ENCODE measurements at regions not wholly inside any gene's neighbourhood (a gene's known extent, or its start where the extent isn't known, plus 50 kb on each side); places are given as distances from the start of the nearest gene placed in this dataset.

DNA sequence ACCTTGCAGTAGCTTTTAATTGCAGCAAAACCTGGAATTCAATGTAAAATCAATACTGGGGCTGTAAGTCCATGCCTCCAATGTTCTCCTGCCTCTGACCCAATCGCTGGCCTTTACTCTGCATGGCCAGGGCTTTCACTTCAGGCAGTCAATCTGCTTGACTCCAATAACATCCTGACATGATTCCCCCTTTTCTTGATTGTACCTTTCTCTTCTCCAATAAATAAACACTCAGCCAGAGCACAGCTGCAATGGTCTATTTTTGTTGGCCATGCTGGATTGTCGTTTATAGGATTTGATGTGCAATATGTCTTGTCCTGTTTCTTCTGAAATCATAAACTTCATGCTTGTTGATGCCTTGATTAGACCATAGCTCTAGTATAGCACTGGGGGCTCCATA lies 97.8 kb upstream of the COL1A2 start:
- WGBS, 2 experiments (ENCODE audit: extremely low coverage in 1 of 2, insufficient coverage in 1 of 2, insufficient read length in 1 of 2, insufficient replicate concordance in 2 of 2, low coverage in 1 of 2, low lambda C conversion rate in 2 of 2, missing lambda C conversion rate in 1 of 2) = 89% methylated on average over 2 of the region's 2 CpGs; no CpG with 5 or more reads in 1 of the 2 experiments
- POLR2A ChIA-PET (ENCODE audit: partially characterized antibody) = no interaction called here
- H3K4me3 ChIP-seq (ENCODE audit: extremely low read depth in 1 of 4, insufficient read depth in 2 of 4, low read depth in 3 of 4, low read length in 4 of 4) = no peak overlapping the region
- no peak overlapping the region for H3K9ac ChIP-seq (replicated peaks in 1 of 4; ENCODE audit: extremely low read depth in 1 of 4, low read depth in 3 of 4, low read length in 3 of 4)
- H3K23ac ChIP-seq (ENCODE audit: insufficient read length) = no peak overlapping the region
- no peak overlapping the region for H3K56ac ChIP-seq (replicated peaks; ENCODE audit: insufficient read length, low read depth, low read length)
- no peak overlapping the region for H3K18ac ChIP-seq (ENCODE audit: extremely low read depth, low read length)
- H2BK12ac ChIP-seq (ENCODE audit: low read depth, low read length) = no peak overlapping the region
- H3K4me1 ChIP-seq (replicated peaks in 1 of 4; ENCODE audit: control insufficient read depth in 3 of 4, insufficient read depth in 4 of 4, low read length in 3 of 4) = peaks cover 3 to 13% (median 6%) of the 10 kb centered on the region in 4 experiments; a peak in 6 of 7 replicates
- H3K79me1 ChIP-seq (ENCODE audit: low read depth, low read length) = no peaks in the 10 kb centered on the region
- no peak overlapping the region for H2BK15ac ChIP-seq (ENCODE audit: low read length)
- peaks cover 4% of the 10 kb centered on the region; the same call in 1 of the 2 replicates for H3K23me2 ChIP-seq (ENCODE audit: low read depth, low read length)
- H3K4me2 ChIP-seq (ENCODE audit: insufficient read depth in 1 of 2, low read depth in 2 of 2, low read length in 2 of 2) = no peak overlapping the region
- no peak overlapping the region for H4K8ac ChIP-seq (ENCODE audit: extremely low read depth, insufficient read depth, low read length)
- CTCF ChIA-PET (ENCODE audit: partially characterized antibody) = interaction anchor here (0.6 to 18.5 kb wide), 7 partner anchors 9 to 784 kb away, joined by 3 to 372 read pairs (median 4); partner anchors contain the start of gene COL1A2
- H2AFZ ChIP-seq (ENCODE audit: low read length) = no peak overlapping the region; the same call in 1 of the 2 replicates
- no peak for DNase-seq (ENCODE audit: low read depth in 1 of 2, low spot score in 2 of 2)
- no peak overlapping the region for H4K91ac ChIP-seq (replicated peaks; ENCODE audit: insufficient read length, low read length)
- no peaks in the 10 kb centered on the region for H3K79me2 ChIP-seq (ENCODE audit: control insufficient read depth in 1 of 2, insufficient read depth in 2 of 2, low read length in 2 of 2)
- no peak overlapping the region for H2BK5ac ChIP-seq (ENCODE audit: low read depth, low read length)
- no peak overlapping the region for H2BK120ac ChIP-seq (replicated peaks; ENCODE audit: low read depth, low read length)
- H4K5ac ChIP-seq (ENCODE audit: insufficient read length, low read depth, low read length) = no peak overlapping the region
- TF ChIP-seq TAF1 (IDR thresholded peaks at IDR 0.05; ENCODE audit: low read depth, low read length) = no peak
- no peak for TF ChIP-seq EP300 (IDR thresholded peaks at IDR 0.05; ENCODE audit: borderline replicate concordance in 1 of 2, low read depth in 2 of 2, low read length in 2 of 2)
- TF ChIP-seq SUZ12 (IDR thresholded peaks at IDR 0.05; ENCODE audit: low read length) = no peak
- no peak for TF ChIP-seq CEBPB (IDR thresholded peaks at IDR 0.05; ENCODE audit: low read depth, low read length)
- TF ChIP-seq KDM5A (IDR thresholded peaks at IDR 0.05; ENCODE audit: low read length) = no peak
- no peak for TF ChIP-seq TAF7 (optimal IDR thresholded peaks at IDR 0.05; ENCODE audit: borderline replicate concordance, low read depth, low read length)
- H3K9me3 ChIP-seq (ENCODE audit: insufficient read depth in 2 of 2, low read depth in 1 of 2, low read length in 1 of 2) = no peaks in the 10 kb centered on the region
- no peak overlapping the region for H3K27ac ChIP-seq (ENCODE audit: low read depth, low read length)
- no peak overlapping the region for H3K4ac ChIP-seq (replicated peaks; ENCODE audit: insufficient read length, low read depth, low read length)
- H2BK20ac ChIP-seq (ENCODE audit: low read length) = no peak overlapping the region
- H3K14ac ChIP-seq (ENCODE audit: insufficient read length) = no peak overlapping the region
- no peaks in the 10 kb centered on the region for H3K36me3 ChIP-seq (ENCODE audit: control insufficient read depth in 2 of 4, insufficient read depth in 4 of 4, low read length in 3 of 4)
- peaks cover 0 to 1% (median 0%) of the 10 kb centered on the region in 4 experiments; a peak in 1 of 7 replicates for H3K27me3 ChIP-seq (replicated peaks in 1 of 4; ENCODE audit: control insufficient read depth in 3 of 4, extremely low read depth in 1 of 4, insufficient read depth in 3 of 4, low read length in 3 of 4)
- no peaks in the 10 kb centered on the region for H4K20me1 ChIP-seq (replicated peaks in 1 of 2; ENCODE audit: control insufficient read depth in 1 of 2, insufficient read depth in 2 of 2, low read length in 2 of 2)
- FAIRE-seq = no peak
- no peak overlapping the region for H2AK5ac ChIP-seq (ENCODE audit: low read depth, low read length)

Measured in H1 (cell line).